ENCODE measurements at regions not wholly inside any gene's neighbourhood (a gene's known extent, or its start where the extent isn't known, plus 50 kb on each side); places are given as distances from the start of the nearest gene placed in this dataset.
A peak's percentile ranks its signal among the peaks of the same experiment; 100 is the strongest.

- H3K27ac ChIP-seq (ENCODE audit: extremely low read depth, low read depth, low read length), result no peak overlapping the region
- no peaks in the 10 kb centered on the region for H3K9me3 ChIP-seq (ENCODE audit: control insufficient read depth, insufficient read depth, low read depth, low read length)
- H3K4me3 ChIP-seq (ENCODE audit: low read depth, low read length), result no peak overlapping the region
- ChIA-PET CTCF (interaction anchor here (0.5 to 0.6 kb wide), 2 partner anchors 279 to 1109 kb away, joined by 3 read pairs; no protein-coding TSS in a partner anchor), POLR2A (no interaction called here)
- no peaks in the 10 kb centered on the region for H3K36me3 ChIP-seq (ENCODE audit: control insufficient read depth in 2 of 2, insufficient read depth in 1 of 2, low read length in 2 of 2)
- TF ChIP-seq ZNF23 (tag by site-specific recombination; IDR thresholded peaks at IDR 0.05; ENCODE audit: borderline replicate concordance), result no peak
- no peak for TF ChIP-seq ZNF660 (tag by site-specific recombination; IDR thresholded peaks at IDR 0.05)
- no peak for TF ChIP-seq ZNF311 (tag by site-specific recombination; IDR thresholded peaks at IDR 0.05; ENCODE audit: borderline replicate concordance)
- no peak for TF ChIP-seq SCRT2 (tag by site-specific recombination; IDR thresholded peaks at IDR 0.05)
- TF ChIP-seq YY2 (tag by site-specific recombination; IDR thresholded peaks at IDR 0.05), result no peak
- no peak for TF ChIP-seq ZNF121 (tag by site-specific recombination; IDR thresholded peaks at IDR 0.05)
- TF ChIP-seq ZNF701 (tag by site-specific recombination; IDR thresholded peaks at IDR 0.05), result no peak
- 0 out of 2 replicates have a peak, but pooled peaks cover 7% of the 10 kb centered on the region for H3K4me1 ChIP-seq (ENCODE audit: control insufficient read depth, insufficient read depth, low read length)
These were observed 234.8 kb downstream of the PYDC2 start for GRCh38 chr3:191695815-191696153.

- TF ChIP-seq PRDM10 (tag by site-specific recombination; IDR thresholded peaks at IDR 0.05), result 0 out of 2 replicates have a peak, but pooled peaks have one; percentile 20
- no peak for TF ChIP-seq SP3 (tag by site-specific recombination; IDR thresholded peaks at IDR 0.05)
- POLR2A ChIA-PET, result no interaction called here
- Histone ChIP-seq H3K27ac (ENCODE audit: extremely low read depth, low read depth, low read length) (no peak overlapping the region), H3K9me3 (ENCODE audit: control insufficient read depth, insufficient read depth, low read depth, low read length) (no peaks in the 10 kb centered on the region), H3K4me3 (ENCODE audit: low read depth, low read length) (no peak overlapping the region), H3K4me1 (ENCODE audit: control insufficient read depth, insufficient read depth, low read length) (0 out of 2 replicates have a peak, but pooled peaks cover 7% of the 10 kb centered on the region), H3K36me3 (ENCODE audit: control insufficient read depth in 2 of 2, insufficient read depth in 1 of 2, low read length in 2 of 2) (no peaks in the 10 kb centered on the region)
- CTCF ChIA-PET, result no interaction called here
These were observed 235.4 kb downstream of the PYDC2 start for GRCh38 chr3:191696348-191696747.

- TF ChIP-seq ZNF654 (tag by site-specific recombination; IDR thresholded peaks at IDR 0.05; ENCODE audit: low read depth) (no peak), ZNF366 (tag by site-specific recombination; conservative IDR thresholded peaks at IDR 0.05) (peak; percentile 83), TSHZ1 (tag by site-specific recombination; IDR thresholded peaks at IDR 0.05; ENCODE audit: borderline replicate concordance) (no peak), KLF8 (tag by site-specific recombination; IDR thresholded peaks at IDR 0.05) (no peak), ZNF404 (tag by site-specific recombination; IDR thresholded peaks at IDR 0.05) (no peak), OVOL3 (tag by site-specific recombination; IDR thresholded peaks at IDR 0.05) (no peak), PRDM1 (tag by site-specific recombination; IDR thresholded peaks at IDR 0.05) (peak; percentile 83), ZNF202 (tag by site-specific recombination; IDR thresholded peaks at IDR 0.05; ENCODE audit: borderline replicate concordance) (no peak)
- Histone ChIP-seq H3K36me3 (ENCODE audit: control insufficient read depth in 2 of 2, insufficient read depth in 1 of 2, low read length in 2 of 2) (no peaks in the 10 kb centered on the region), H3K4me1 (ENCODE audit: control insufficient read depth, insufficient read depth, low read length) (0 out of 2 replicates have a peak, but pooled peaks cover 7% of the 10 kb centered on the region), H3K9me3 (ENCODE audit: control insufficient read depth, insufficient read depth, low read depth, low read length) (no peaks in the 10 kb centered on the region), H3K27ac (ENCODE audit: extremely low read depth, low read depth, low read length) (no peak overlapping the region), H3K4me3 (ENCODE audit: low read depth, low read length) (no peak overlapping the region)
- ChIA-PET POLR2A (no interaction called here), CTCF (no interaction called here)
These were observed 238.6 kb downstream of the PYDC2 start for GRCh38 chr3:191699546-191699945.

All from HEK293 (cell line).